ENCODE measurements at regions not wholly inside any gene's neighbourhood (a gene's known extent, or its start where the extent isn't known, plus 50 kb on each side); places are given as distances from the start of the nearest gene placed in this dataset.
A peak's percentile ranks its signal among the peaks of the same experiment; 100 is the strongest.

- peaks cover 3% of the 10 kb centered on the region for H3K36me3 Mint-ChIP-seq (ENCODE audit: low read depth)
- no peaks in the 10 kb centered on the region for H3K9me3 Mint-ChIP-seq
- POLR2A ChIA-PET, result no interaction called here
- no peak for ATAC-seq (ENCODE audit: low read depth)
- H3K4me1 Mint-ChIP-seq, result peaks cover 36% of the 10 kb centered on the region
- no peak overlapping the region for H3K27ac Mint-ChIP-seq
- no peak overlapping the region for H3K4me3 Mint-ChIP-seq
- no peaks in the 10 kb centered on the region for H3K27me3 Mint-ChIP-seq
- DNase-seq, result no peak
- intact Hi-C loops (cut with micrococcal nuclease), result no loop called here
- TF ChIP-seq CTCF (IDR thresholded peaks at IDR 0.05), result no peak
- CTCF ChIA-PET, result no interaction called here
Measured at GRCh38 chr6:90354961-90355360, 58.3 kb upstream of the BACH2 start.

- Mint-ChIP-seq H3K4me1 (peaks cover 44% of the 10 kb centered on the region), H3K4me3 (no peak overlapping the region), H3K9me3 (no peaks in the 10 kb centered on the region), H3K27ac (peak overlapping the region; percentile 75), H3K36me3 (ENCODE audit: low read depth) (peaks cover 3% of the 10 kb centered on the region), H3K27me3 (no peaks in the 10 kb centered on the region)
- POLR2A ChIA-PET, result interaction anchor here (0.8 to 1.1 kb wide), 3 partner anchors 35 to 56 kb away, joined by 3 to 4 read pairs (median 3); no protein-coding TSS in a partner anchor
- DNase-seq (no peak), ATAC-seq (ENCODE audit: low read depth) (no peak)
- CTCF ChIA-PET, result no interaction called here
- TF ChIP-seq CTCF (IDR thresholded peaks at IDR 0.05), result no peak
- intact Hi-C loops (cut with micrococcal nuclease), result loop anchor here (2.0 kb wide), 1 partner anchor 17 kb away; no protein-coding TSS in a partner anchor
Measured at GRCh38 chr6:90351696-90352095, 55.1 kb upstream of the BACH2 start.

GRCh38 chr6:90350689-90351554 lies 54.3 kb upstream of the BACH2 start:
- intact Hi-C loops (cut with micrococcal nuclease), result loop anchor here (1.0 to 2.0 kb wide), 4 partner anchors 18 to 55 kb away; partner anchors contain the start of gene BACH2
- POLR2A ChIA-PET, result interaction anchor here (0.8 to 1.1 kb wide), 5 partner anchors 29 to 55 kb away, joined by 3 to 4 read pairs (median 3); no protein-coding TSS in a partner anchor
- CTCF ChIA-PET, result interaction anchor here (1.1 kb wide), 1 partner anchor 42 kb away, joined by 3 read pairs; no protein-coding TSS in a partner anchor
- Mint-ChIP-seq H3K4me3 (peak overlapping the region; percentile 33), H3K27ac (peak overlapping the region; percentile 95), H3K27me3 (no peaks in the 10 kb centered on the region), H3K9me3 (no peaks in the 10 kb centered on the region), H3K4me1 (peaks cover 40% of the 10 kb centered on the region), H3K36me3 (ENCODE audit: low read depth) (peaks cover 3% of the 10 kb centered on the region)
- DNase-seq (peak; percentile 20), ATAC-seq (ENCODE audit: low read depth) (peak; percentile 95)
- TF ChIP-seq CTCF (IDR thresholded peaks at IDR 0.05), result no peak

GRCh38 chr6:90347411-90347851 lies 50.8 kb upstream of the BACH2 start:
- intact Hi-C loops (cut with micrococcal nuclease), result no loop called here
- ATAC-seq (ENCODE audit: low read depth) (no peak), DNase-seq (no peak)
- CTCF ChIA-PET, result interaction anchor here (1.0 to 1.4 kb wide), 2 partner anchors 46 to 132 kb away, joined by 3 read pairs; no protein-coding TSS in a partner anchor
- POLR2A ChIA-PET, result interaction anchor here (0.7 to 1.3 kb wide), 3 partner anchors 28 to 50 kb away, joined by 3 to 4 read pairs (median 4); no protein-coding TSS in a partner anchor
- no peaks in the 10 kb centered on the region for H3K27me3 Mint-ChIP-seq
- no peak for TF ChIP-seq CTCF (IDR thresholded peaks at IDR 0.05)
- peaks cover 3% of the 10 kb centered on the region for H3K36me3 Mint-ChIP-seq (ENCODE audit: low read depth)
- H3K4me1 Mint-ChIP-seq, result peaks cover 31% of the 10 kb centered on the region
- no peaks in the 10 kb centered on the region for H3K9me3 Mint-ChIP-seq
- no peak overlapping the region for H3K27ac Mint-ChIP-seq
- H3K4me3 Mint-ChIP-seq, result no peak overlapping the region

- intact Hi-C loops (cut with micrococcal nuclease), result no loop called here
- ChIA-PET CTCF (interaction anchor here (1.0 to 1.4 kb wide), 2 partner anchors 46 to 132 kb away, joined by 3 read pairs; no protein-coding TSS in a partner anchor), POLR2A (interaction anchor here (0.7 to 1.3 kb wide), 3 partner anchors 29 to 50 kb away, joined by 3 to 4 read pairs (median 4); no protein-coding TSS in a partner anchor)
- no peaks in the 10 kb centered on the region for H3K27me3 Mint-ChIP-seq
- H3K4me3 Mint-ChIP-seq, result no peak overlapping the region
- no peaks in the 10 kb centered on the region for H3K9me3 Mint-ChIP-seq
- ATAC-seq (ENCODE audit: low read depth) (no peak), DNase-seq (no peak)
- no peak for TF ChIP-seq CTCF (IDR thresholded peaks at IDR 0.05)
- no peak overlapping the region for H3K27ac Mint-ChIP-seq
- H3K4me1 Mint-ChIP-seq, result peaks cover 24% of the 10 kb centered on the region
- peaks cover 3% of the 10 kb centered on the region for H3K36me3 Mint-ChIP-seq (ENCODE audit: low read depth)
Measured at GRCh38 chr6:90346729-90347128, 50.1 kb upstream of the BACH2 start.

All from activated B cell treated with CpG ODN at 0.5 μM for 24 hours (primary cell).